Fibroblast of upper back skin (primary cell): ENCODE measurements at regions not wholly inside any gene's neighbourhood (a gene's known extent, or its start where the extent isn't known, plus 50 kb on each side); places are given as distances from the start of the nearest gene placed in this dataset.
A peak's percentile ranks its signal among the peaks of the same experiment; 100 is the strongest.
"Not testable (repeated sequence)": the region's sequence is repeated elsewhere in the genome, so short reads cannot be mapped to it uniquely, and the experiment has no call there.

ENCODE experiments used
- DNase-seq: peaks from one replicate; pipeline ENCODE4 v3.0.0-alpha.2; 2013

GRCh38 chr11:80284946-80285785 is 844.3 kb upstream of the TENM4 start:
- peak; percentile 66 for DNase-seq

- no peak for DNase-seq
Measured at GRCh38 chr11:80282643-80283042, 841.8 kb upstream of the TENM4 start.

- DNase-seq, result no peak
Measured at GRCh38 chr11:80281194-80281593, 840.4 kb upstream of the TENM4 start.

- DNase-seq, result no peak
Measured at GRCh38 chr11:80280737-80281136, 839.9 kb upstream of the TENM4 start.

GRCh38 chr11:80261776-80262175 is 820.9 kb upstream of the TENM4 start:
- DNase-seq, result no peak

- not testable (repeated sequence) for DNase-seq
Measured at GRCh38 chr11:80257319-80258015, 816.6 kb upstream of the TENM4 start.

GRCh38 chr11:80255021-80255420 is 814.2 kb upstream of the TENM4 start:
- no peak for DNase-seq

- no peak for DNase-seq
Measured at GRCh38 chr11:80241766-80242165, 800.9 kb upstream of the TENM4 start.

- DNase-seq, result no peak
Measured at GRCh38 chr11:80240245-80240644, 799.4 kb upstream of the TENM4 start.

- DNase-seq, result no peak
Measured at GRCh38 chr11:80239217-80239616, 798.4 kb upstream of the TENM4 start.

GRCh38 chr11:80227915-80228314 is 787.1 kb upstream of the TENM4 start:
- no peak for DNase-seq

- no peak for DNase-seq
Measured at GRCh38 chr11:80214413-80214812, 773.6 kb upstream of the TENM4 start.

- no peak for DNase-seq
Measured at GRCh38 chr11:80211673-80212072, 770.8 kb upstream of the TENM4 start.

- DNase-seq, result no peak
Measured at GRCh38 chr11:80204021-80204420, 763.2 kb upstream of the TENM4 start.

- no peak for DNase-seq
Measured at GRCh38 chr11:80196932-80197554, 756.2 kb upstream of the TENM4 start.

GRCh38 chr11:80196041-80196440 is 755.2 kb upstream of the TENM4 start:
- no peak for DNase-seq

- no peak for DNase-seq
Measured at GRCh38 chr11:80194625-80195024, 753.8 kb upstream of the TENM4 start.

GRCh38 chr11:80194016-80194415 is 753.2 kb upstream of the TENM4 start:
- no peak for DNase-seq

GRCh38 chr11:80188076-80188627 is 747.3 kb upstream of the TENM4 start:
- no peak for DNase-seq

GRCh38 chr11:80186692-80187091 is 745.9 kb upstream of the TENM4 start:
- peak; percentile 32 for DNase-seq

- DNase-seq, result peak; percentile 62
Measured at GRCh38 chr11:80182901-80183300, 742.1 kb upstream of the TENM4 start.

GRCh38 chr11:80173371-80174136 is 732.7 kb upstream of the TENM4 start:
- no peak for DNase-seq

- DNase-seq, result no peak
Measured at GRCh38 chr11:80168796-80169195, 728.0 kb upstream of the TENM4 start.
